SK-N-SH treated with all-trans-retinoic acid at 6 μM for 48 hours (cell line): ENCODE measurements at regions not wholly inside any gene's neighbourhood (a gene's known extent, or its start where the extent isn't known, plus 50 kb on each side); places are given as distances from the start of the nearest gene placed in this dataset.

Source experiments
- ATAC-seq: fragments of 200-7000 bp; cut with Tn5 transposase; 3 replicates; pipeline ENCODE4 v1.9.1; 2020; ENCODE audit warnings: mild to moderate bottlenecking, moderate library complexity
- ARNTL ChIP-seq: fragments of 450-650 bp; formaldehyde crosslinking; IDR thresholded peaks from 2 replicates; pipeline ENCODE4 v1.5.0; 2020; ENCODE audit warnings: low read depth, mild to moderate bottlenecking, moderate library complexity, borderline replicate concordance
- CSDC2 ChIP-seq: fragments of 250-450 bp; sonication (Bioruptor Pico); IDR thresholded peaks from 2 replicates; pipeline ENCODE4 v1.5.0; 2020; ENCODE audit warnings: mild to moderate bottlenecking, moderate library complexity
- ESRRG ChIP-seq: fragments of 250-450 bp; sonication (Bioruptor Pico); IDR thresholded peaks from 2 replicates; pipeline ENCODE4 v1.6.1; 2021; ENCODE audit warnings: mild to moderate bottlenecking
- GLIS3 ChIP-seq: fragments of 250-450 bp; sonication (Bioruptor Pico); IDR thresholded peaks from 2 replicates; pipeline ENCODE4 v1.5.0; 2020; ENCODE audit warnings: mild to moderate bottlenecking, moderate library complexity
- ISL1 ChIP-seq: fragments of 250-450 bp; sonication (Bioruptor Pico); IDR thresholded peaks from 2 replicates; pipeline ENCODE4 v2.1.2; 2022; ENCODE audit warnings: mild to moderate bottlenecking, moderate library complexity
- OSR1 ChIP-seq: fragments of 250-450 bp; sonication (Bioruptor Pico); IDR thresholded peaks from 2 replicates; pipeline ENCODE4 v1.8.0; 2022; ENCODE audit warnings: moderate library complexity, mild to moderate bottlenecking, inconsistent platforms
- PPARA ChIP-seq: fragments of 250-450 bp; sonication (Bioruptor Pico); IDR thresholded peaks from 2 replicates; pipeline ENCODE4 v1.5.0; 2020; ENCODE audit warnings: mild to moderate bottlenecking, borderline replicate concordance
- RARB ChIP-seq: fragments of 250-450 bp; sonication (Bioruptor Pico); IDR thresholded peaks from 2 replicates; pipeline ENCODE4 v1.8.0; 2021; ENCODE audit warnings: mild to moderate bottlenecking, moderate library complexity
- SNAI2 ChIP-seq: fragments of 250-450 bp; sonication (Bioruptor Pico); IDR thresholded peaks from 2 replicates; pipeline ENCODE4 v1.5.0; 2020; ENCODE audit warnings: mild to moderate bottlenecking, moderate library complexity
- TCF4 ChIP-seq: fragments of 250-450 bp; sonication (Bioruptor Pico); IDR thresholded peaks from 2 replicates; pipeline ENCODE4 v1.8.0; 2021; ENCODE audit warnings: mild to moderate bottlenecking, moderate library complexity, borderline replicate concordance
- TOX ChIP-seq: fragments of 250-450 bp; sonication (Bioruptor Pico); IDR thresholded peaks from 2 replicates; pipeline ENCODE4 v1.8.0; 2021; ENCODE audit warnings: mild to moderate bottlenecking, moderate library complexity, borderline replicate concordance
- ZC3H10 ChIP-seq: fragments of 250-450 bp; sonication (Bioruptor Pico); IDR thresholded peaks from 2 replicates; pipeline ENCODE4 v1.5.1; 2021; ENCODE audit warnings: mild to moderate bottlenecking, moderate library complexity
- ZFP3 ChIP-seq: fragments of 250-450 bp; sonication (Bioruptor Pico); IDR thresholded peaks from 2 replicates; pipeline ENCODE4 v1.5.0; 2020; ENCODE audit warnings: mild to moderate bottlenecking, moderate library complexity
- ZNF70 ChIP-seq: fragments of 450-650 bp; formaldehyde crosslinking; IDR thresholded peaks from 2 replicates; pipeline ENCODE4 v1.5.0; 2020; ENCODE audit warnings: mild to moderate bottlenecking, moderate library complexity
- ZNF8 ChIP-seq: fragments of 450-650 bp; formaldehyde crosslinking; IDR thresholded peaks from 2 replicates; pipeline ENCODE4 v1.5.0; 2020; ENCODE audit warnings: mild to moderate bottlenecking, moderate library complexity
- TF ChIP-seq, protein P1 (sequence below): fragments of 250-450 bp; sonication (Bioruptor Pico); IDR thresholded peaks from 2 replicates; pipeline ENCODE4 v1.8.0; 2021; ENCODE audit warnings: low read depth, mild to moderate bottlenecking, moderate library complexity, borderline replicate concordance
- TF ChIP-seq, protein P2 (sequence below): fragments of 250-450 bp; sonication (Bioruptor Pico); IDR thresholded peaks from 2 replicates; pipeline ENCODE4 v1.5.1; 2020; ENCODE audit warnings: low read depth, mild to moderate bottlenecking, moderate library complexity
- TF ChIP-seq, protein P3 (sequence below): fragments of 250-450 bp; sonication (Bioruptor Pico); IDR thresholded peaks from 2 replicates; pipeline ENCODE4 v1.5.0; 2020; ENCODE audit warnings: mild to moderate bottlenecking, moderate library complexity
- TF ChIP-seq, protein P4 (sequence below): fragments of 250-450 bp; sonication (Bioruptor Pico); IDR thresholded peaks from 2 replicates; pipeline ENCODE4 v1.5.1; 2021; ENCODE audit warnings: mild to moderate bottlenecking, moderate library complexity

DNA sequence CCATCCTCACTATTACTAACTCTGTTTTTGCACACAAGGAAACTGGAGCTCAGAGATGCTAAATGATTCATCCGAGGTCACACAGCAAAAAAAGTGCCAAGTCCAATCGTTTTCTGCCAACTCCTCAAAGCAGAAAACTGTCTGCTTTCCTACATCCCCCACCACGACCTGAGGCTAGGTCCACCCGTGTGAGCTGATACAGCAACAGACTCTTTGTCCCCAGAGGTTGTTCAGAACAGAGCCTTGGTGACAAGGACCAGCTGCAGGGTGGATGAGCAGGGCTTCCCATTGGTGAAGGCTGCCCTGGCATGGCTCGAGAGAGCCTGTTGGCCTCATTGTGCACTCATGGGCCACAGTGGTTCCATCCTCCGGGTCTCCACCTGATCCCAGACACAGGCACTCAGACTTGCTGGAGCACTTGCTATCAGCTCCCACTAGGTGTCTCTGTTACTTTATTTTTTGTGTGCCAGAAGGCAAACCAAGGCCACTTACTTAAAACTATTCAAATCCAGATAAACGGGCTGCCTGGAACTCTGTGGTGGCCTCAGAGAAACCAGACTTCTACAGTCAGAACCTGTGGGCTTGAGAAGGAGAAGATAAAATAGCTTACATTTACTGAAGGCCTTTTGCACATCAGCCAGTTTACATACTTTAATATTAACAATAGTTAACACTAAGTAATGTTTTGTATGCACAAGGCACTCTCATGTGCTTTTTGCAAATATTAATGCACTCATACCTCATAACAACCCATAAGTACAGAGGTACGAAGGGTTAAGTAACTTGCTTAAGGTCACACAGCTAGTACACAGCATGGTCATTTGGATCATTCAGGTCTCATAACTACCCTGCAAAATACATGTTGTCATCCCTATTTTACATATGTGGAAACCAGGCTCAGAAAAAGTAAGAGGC, 62.9 kb upstream of the CTIF start:
- TF ChIP-seq ARNTL (CRISPR knock-in tag) (no peak), ISL1 (no peak)
- TF ChIP-seq, protein P1, sequence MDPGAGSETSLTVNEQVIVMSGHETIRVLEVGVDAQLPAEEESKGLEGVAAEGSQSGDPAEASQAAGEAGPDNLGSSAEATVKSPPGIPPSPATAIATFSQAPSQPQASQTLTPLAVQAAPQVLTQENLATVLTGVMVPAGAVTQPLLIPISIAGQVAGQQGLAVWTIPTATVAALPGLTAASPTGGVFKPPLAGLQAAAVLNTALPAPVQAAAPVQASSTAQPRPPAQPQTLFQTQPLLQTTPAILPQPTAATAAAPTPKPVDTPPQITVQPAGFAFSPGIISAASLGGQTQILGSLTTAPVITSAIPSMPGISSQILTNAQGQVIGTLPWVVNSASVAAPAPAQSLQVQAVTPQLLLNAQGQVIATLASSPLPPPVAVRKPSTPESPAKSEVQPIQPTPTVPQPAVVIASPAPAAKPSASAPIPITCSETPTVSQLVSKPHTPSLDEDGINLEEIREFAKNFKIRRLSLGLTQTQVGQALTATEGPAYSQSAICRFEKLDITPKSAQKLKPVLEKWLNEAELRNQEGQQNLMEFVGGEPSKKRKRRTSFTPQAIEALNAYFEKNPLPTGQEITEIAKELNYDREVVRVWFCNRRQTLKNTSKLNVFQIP (CRISPR knock-in tag): no peak
- peak; percentile 99 for ATAC-seq

DNA sequence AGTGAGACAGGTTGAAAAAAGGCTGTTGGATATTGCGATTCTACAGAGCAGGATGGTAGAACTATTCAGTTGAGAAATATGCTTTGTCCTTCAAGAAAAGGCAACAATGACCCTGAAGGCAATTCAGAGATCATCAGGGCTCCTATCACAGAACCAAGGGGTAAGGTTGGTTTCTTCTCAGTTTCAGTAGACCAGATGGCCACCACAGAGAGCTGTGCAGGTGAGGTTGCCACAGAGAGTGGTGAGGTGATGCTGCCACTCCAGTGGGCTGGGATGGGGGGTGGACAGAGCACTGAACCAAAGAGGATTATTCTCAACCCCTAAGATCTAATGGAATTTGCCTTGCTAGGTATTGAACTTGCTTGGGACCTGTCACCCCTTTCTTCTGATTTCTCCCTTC, 64.6 kb upstream of the ZBTB7C start:
- TF ChIP-seq ESRRG (CRISPR knock-in tag): no peak
- TF ChIP-seq, all 23 proteins: peak for 0

DNA sequence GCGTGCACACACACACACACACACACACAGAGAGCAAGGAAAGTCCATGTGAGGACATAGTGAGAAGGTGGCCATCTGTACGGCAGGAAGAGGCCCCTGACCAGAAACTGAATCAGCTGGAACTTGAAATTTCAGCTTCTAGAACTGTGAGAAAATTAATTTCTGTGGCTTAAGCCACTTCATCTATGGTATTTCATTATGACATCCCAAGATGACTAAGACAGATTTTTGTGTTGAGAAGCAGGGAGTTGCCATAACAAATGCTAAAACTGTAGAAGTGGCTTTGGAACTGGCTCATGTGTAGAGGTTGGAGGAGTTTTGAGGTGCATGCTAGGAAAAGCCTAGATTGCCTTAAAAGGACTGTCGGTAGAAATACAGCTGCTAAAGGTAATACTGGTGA, 63.4 kb upstream of the ZBTB7C start:
- no peak for TF ChIP-seq ARNTL (CRISPR knock-in tag)
- no peak for TF ChIP-seq CSDC2 (CRISPR knock-in tag)
- no peak for TF ChIP-seq OSR1 (CRISPR knock-in tag)
- TF ChIP-seq ZFP3: no peak
- no peak for TF ChIP-seq ESRRG (CRISPR knock-in tag)
- no peak for TF ChIP-seq TOX (CRISPR knock-in tag)
- TF ChIP-seq, protein P1 (CRISPR knock-in tag): no peak
- TF ChIP-seq, protein P2, sequence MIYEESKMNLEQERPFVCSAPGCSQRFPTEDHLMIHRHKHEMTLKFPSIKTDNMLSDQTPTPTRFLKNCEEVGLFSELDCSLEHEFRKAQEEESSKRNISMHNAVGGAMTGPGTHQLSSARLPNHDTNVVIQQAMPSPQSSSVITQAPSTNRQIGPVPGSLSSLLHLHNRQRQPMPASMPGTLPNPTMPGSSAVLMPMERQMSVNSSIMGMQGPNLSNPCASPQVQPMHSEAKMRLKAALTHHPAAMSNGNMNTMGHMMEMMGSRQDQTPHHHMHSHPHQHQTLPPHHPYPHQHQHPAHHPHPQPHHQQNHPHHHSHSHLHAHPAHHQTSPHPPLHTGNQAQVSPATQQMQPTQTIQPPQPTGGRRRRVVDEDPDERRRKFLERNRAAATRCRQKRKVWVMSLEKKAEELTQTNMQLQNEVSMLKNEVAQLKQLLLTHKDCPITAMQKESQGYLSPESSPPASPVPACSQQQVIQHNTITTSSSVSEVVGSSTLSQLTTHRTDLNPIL (CRISPR knock-in tag): no peak
- no peak for TF ChIP-seq ZC3H10 (CRISPR knock-in tag)
- TF ChIP-seq ZNF70 (CRISPR knock-in tag): no peak
- TF ChIP-seq TCF4 (CRISPR knock-in tag): no peak
- no peak for TF ChIP-seq ISL1
- TF ChIP-seq, protein P3, sequence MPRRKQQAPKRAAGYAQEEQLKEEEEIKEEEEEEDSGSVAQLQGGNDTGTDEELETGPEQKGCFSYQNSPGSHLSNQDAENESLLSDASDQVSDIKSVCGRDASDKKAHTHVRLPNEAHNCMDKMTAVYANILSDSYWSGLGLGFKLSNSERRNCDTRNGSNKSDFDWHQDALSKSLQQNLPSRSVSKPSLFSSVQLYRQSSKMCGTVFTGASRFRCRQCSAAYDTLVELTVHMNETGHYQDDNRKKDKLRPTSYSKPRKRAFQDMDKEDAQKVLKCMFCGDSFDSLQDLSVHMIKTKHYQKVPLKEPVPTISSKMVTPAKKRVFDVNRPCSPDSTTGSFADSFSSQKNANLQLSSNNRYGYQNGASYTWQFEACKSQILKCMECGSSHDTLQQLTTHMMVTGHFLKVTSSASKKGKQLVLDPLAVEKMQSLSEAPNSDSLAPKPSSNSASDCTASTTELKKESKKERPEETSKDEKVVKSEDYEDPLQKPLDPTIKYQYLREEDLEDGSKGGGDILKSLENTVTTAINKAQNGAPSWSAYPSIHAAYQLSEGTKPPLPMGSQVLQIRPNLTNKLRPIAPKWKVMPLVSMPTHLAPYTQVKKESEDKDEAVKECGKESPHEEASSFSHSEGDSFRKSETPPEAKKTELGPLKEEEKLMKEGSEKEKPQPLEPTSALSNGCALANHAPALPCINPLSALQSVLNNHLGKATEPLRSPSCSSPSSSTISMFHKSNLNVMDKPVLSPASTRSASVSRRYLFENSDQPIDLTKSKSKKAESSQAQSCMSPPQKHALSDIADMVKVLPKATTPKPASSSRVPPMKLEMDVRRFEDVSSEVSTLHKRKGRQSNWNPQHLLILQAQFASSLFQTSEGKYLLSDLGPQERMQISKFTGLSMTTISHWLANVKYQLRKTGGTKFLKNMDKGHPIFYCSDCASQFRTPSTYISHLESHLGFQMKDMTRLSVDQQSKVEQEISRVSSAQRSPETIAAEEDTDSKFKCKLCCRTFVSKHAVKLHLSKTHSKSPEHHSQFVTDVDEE (CRISPR knock-in tag): no peak
- TF ChIP-seq, protein P4, sequence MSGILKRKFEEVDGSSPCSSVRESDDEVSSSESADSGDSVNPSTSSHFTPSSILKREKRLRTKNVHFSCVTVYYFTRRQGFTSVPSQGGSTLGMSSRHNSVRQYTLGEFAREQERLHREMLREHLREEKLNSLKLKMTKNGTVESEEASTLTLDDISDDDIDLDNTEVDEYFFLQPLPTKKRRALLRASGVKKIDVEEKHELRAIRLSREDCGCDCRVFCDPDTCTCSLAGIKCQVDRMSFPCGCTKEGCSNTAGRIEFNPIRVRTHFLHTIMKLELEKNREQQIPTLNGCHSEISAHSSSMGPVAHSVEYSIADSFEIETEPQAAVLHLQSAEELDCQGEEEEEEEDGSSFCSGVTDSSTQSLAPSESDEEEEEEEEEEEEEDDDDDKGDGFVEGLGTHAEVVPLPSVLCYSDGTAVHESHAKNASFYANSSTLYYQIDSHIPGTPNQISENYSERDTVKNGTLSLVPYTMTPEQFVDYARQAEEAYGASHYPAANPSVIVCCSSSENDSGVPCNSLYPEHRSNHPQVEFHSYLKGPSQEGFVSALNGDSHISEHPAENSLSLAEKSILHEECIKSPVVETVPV: no peak
- TF ChIP-seq GLIS3 (CRISPR knock-in tag): no peak
- TF ChIP-seq ZNF8 (CRISPR knock-in tag): no peak
- TF ChIP-seq SNAI2 (CRISPR knock-in tag): no peak
- no peak for ATAC-seq

More for the DNA sequence above, 64.6 kb upstream of the ZBTB7C start:
- ATAC-seq: no peak

DNA sequence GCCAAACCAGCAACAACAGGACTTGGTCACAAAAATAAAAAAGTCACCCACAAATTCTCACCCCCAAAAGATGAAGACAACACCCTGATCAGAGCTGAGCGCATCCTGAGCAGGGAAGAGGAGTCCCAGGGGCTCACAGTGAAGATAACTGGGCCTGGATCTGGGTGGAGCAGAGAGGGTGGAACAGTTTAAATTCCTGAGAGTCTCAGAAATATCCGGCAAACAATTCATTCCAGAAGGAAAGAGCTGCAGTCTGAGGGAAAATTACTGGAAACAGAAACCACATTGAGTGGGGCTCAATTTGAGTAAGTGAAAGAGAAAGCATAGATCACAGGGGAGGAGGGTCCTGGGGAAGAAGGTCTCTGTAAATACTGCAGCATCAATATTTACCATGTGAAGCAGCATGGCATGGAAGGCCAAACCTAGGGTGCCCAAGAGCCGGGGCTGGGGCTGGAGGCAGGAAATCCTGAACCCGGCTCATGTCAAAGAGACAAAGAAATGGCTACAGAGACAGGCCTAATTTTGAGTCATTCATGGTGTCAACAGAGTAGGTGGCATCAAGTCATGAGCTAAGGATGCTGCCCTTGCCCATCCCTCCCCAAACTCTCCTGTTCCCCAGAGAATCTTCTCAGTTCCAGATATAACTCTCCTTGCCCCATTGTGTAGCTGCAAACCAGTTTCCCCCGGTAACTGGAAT, 61.4 kb upstream of the ZBTB7C start:
- ATAC-seq: no peak
- TF ChIP-seq, protein P4: no peak
- TF ChIP-seq RARB (CRISPR knock-in tag): no peak
- TF ChIP-seq, protein P1 (CRISPR knock-in tag): no peak
- no peak for TF ChIP-seq PPARA
- TF ChIP-seq OSR1 (CRISPR knock-in tag): no peak
- TF ChIP-seq SNAI2 (CRISPR knock-in tag): no peak
- no peak for TF ChIP-seq ZNF8 (CRISPR knock-in tag)
- no peak for TF ChIP-seq CSDC2 (CRISPR knock-in tag)
- TF ChIP-seq TCF4 (CRISPR knock-in tag): no peak
